Activated naive CD4-positive, alpha-beta T cell treated with anti-CD3 and anti-CD28 coated beads, Interleukin-2, amount 10 ng/mL, durations not matched to agents 7 days and 5 days (primary cell): ENCODE measurements at regions not wholly inside any gene's neighbourhood (a gene's known extent, or its start where the extent isn't known, plus 50 kb on each side); places are given as distances from the start of the nearest gene placed in this dataset.
"Not testable (repeated sequence)": the region's sequence is repeated elsewhere in the genome, so short reads cannot be mapped to it uniquely, and the experiment has no call there.

Source experiments
- CTCF ChIA-PET: fragments of 350-600 bp; sonication (Branson Sonifier 250); formaldehyde crosslinking; loops from one replicate; lab custom pipeline; 2021; ENCODE audit warnings: antibody characterized with exemption; lab: Charles Lee
- DNase-seq: peaks from one replicate; pipeline ENCODE4 v3.0.0-alpha.2; 2020
- H3K27ac Mint-ChIP-seq: one replicate; pipeline ENCODE4 v1.8.0; 2021; ENCODE audit warnings: mild to moderate bottlenecking, moderate library complexity, mixed read lengths
- H3K27me3 Mint-ChIP-seq: one replicate; pipeline ENCODE4 v1.8.0; 2021; ENCODE audit warnings: mild to moderate bottlenecking, mixed read lengths
- H3K36me3 Mint-ChIP-seq: one replicate; pipeline ENCODE4 v1.8.0; 2021; ENCODE audit warnings: mixed read lengths
- H3K4me1 Mint-ChIP-seq: one replicate; pipeline ENCODE4 v1.8.0; 2021; ENCODE audit warnings: mixed read lengths
- H3K4me3 Mint-ChIP-seq: one replicate; pipeline ENCODE4 v1.8.0; 2021; ENCODE audit warnings: mild to moderate bottlenecking, moderate library complexity, mixed read lengths
- H3K9me3 Mint-ChIP-seq: one replicate; pipeline ENCODE4 v1.8.0; 2021; ENCODE audit warnings: mixed read lengths

DNA sequence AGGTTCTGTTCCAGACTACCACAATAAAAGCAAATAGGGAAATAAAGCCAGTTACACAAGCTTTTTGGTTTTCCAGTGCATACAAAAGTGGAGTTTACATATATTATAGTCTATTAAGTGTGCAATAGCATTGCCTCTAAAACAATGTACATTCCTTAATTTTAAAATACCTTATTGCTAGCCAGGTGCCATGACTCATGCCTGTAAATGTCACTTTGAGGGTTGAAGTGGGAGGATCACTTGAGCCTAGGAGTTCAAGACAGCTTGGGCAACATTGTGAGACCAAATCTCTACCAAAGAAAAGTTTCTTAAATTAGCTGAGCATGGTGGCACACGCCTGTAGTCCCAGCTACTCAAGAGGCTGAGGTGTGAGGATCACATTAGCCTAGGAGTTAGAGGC, 52.9 kb upstream of the IMP4 start:
- H3K36me3 Mint-ChIP-seq, result no peaks in the 10 kb centered on the region
- CTCF ChIA-PET, result no interaction called here
- no peaks in the 10 kb centered on the region for H3K4me1 Mint-ChIP-seq
- H3K27ac Mint-ChIP-seq, result no peak overlapping the region
- no peak for DNase-seq
- H3K27me3 Mint-ChIP-seq, result peaks cover 26% of the 10 kb centered on the region
- H3K4me3 Mint-ChIP-seq, result no peak overlapping the region
- H3K9me3 Mint-ChIP-seq, result no peaks in the 10 kb centered on the region

DNA sequence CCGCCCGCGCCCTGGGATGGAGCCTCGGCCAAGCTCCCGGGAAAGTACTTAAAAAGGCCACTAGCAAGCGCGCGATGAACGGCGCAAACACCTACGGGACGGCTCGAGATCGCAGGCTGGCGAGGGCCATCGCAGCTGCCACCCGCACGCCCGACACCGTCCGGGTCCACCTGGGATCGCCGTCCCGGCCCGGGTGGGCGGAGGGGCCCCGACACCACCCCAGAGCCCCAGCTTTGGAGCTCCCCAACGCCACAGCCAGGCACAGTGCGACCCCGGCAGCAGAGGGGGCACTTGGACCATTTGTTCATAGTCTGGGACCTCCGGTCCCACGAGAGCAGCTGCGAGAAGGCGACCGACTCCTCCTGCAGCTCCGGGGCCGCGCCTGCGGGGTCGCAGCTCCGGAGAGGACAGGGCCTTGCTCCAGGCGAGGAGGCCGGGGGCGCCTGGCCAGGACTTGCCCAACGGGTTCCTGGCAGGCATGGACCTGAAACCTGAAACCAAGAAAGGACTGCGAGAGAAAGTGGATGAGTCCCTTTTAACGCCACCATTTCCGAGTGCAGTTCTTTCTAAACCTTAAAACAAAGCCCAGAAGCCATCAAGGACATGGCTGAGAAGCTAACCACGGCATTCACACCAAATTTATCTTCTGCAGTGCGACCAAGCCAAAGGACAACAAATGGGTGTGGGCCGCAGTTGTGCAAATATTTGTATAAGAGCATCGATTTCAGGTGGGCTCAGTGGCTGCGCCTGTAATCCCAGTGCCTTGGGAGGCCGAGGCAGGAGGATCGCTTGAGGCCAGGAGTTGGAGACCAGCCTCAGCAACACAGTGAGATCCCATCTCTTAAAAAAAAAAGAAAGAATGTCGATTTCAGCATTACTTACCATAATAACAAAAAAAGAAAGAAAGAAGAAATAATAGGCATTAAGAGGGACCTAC, 54.0 kb upstream of the IMP4 start:
- H3K27me3 Mint-ChIP-seq, result peaks cover 21% of the 10 kb centered on the region
- no peaks in the 10 kb centered on the region for H3K4me1 Mint-ChIP-seq
- H3K9me3 Mint-ChIP-seq, result no peaks in the 10 kb centered on the region
- CTCF ChIA-PET, result no interaction called here
- no peaks in the 10 kb centered on the region for H3K36me3 Mint-ChIP-seq
- no peak overlapping the region for H3K4me3 Mint-ChIP-seq
- no peak for DNase-seq
- no peak overlapping the region for H3K27ac Mint-ChIP-seq

DNA sequence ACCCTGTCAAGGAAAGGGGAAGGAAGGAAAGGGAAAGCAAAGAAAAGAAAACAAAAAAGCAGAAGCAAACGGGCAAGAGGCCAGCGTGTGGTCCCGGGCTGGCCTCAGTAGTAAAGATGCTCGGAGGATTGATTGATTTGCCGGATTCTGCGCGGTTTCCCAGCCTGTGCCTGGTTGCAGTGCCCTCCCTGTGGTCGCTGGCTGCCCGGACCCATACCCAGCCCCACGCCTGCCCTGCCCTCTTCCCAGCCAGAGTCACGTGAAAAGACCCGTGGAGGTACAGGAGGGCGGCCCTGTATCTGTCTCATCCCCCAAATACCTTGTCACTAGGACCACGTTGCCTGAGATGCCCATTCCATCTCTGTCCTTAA, 55.1 kb upstream of the IMP4 start:
- no peaks in the 10 kb centered on the region for H3K9me3 Mint-ChIP-seq
- no peak overlapping the region for H3K27ac Mint-ChIP-seq
- peaks cover 18% of the 10 kb centered on the region for H3K27me3 Mint-ChIP-seq
- no peak overlapping the region for H3K4me3 Mint-ChIP-seq
- CTCF ChIA-PET, result no interaction called here
- H3K36me3 Mint-ChIP-seq, result no peaks in the 10 kb centered on the region
- no peak for DNase-seq
- no peaks in the 10 kb centered on the region for H3K4me1 Mint-ChIP-seq

DNA sequence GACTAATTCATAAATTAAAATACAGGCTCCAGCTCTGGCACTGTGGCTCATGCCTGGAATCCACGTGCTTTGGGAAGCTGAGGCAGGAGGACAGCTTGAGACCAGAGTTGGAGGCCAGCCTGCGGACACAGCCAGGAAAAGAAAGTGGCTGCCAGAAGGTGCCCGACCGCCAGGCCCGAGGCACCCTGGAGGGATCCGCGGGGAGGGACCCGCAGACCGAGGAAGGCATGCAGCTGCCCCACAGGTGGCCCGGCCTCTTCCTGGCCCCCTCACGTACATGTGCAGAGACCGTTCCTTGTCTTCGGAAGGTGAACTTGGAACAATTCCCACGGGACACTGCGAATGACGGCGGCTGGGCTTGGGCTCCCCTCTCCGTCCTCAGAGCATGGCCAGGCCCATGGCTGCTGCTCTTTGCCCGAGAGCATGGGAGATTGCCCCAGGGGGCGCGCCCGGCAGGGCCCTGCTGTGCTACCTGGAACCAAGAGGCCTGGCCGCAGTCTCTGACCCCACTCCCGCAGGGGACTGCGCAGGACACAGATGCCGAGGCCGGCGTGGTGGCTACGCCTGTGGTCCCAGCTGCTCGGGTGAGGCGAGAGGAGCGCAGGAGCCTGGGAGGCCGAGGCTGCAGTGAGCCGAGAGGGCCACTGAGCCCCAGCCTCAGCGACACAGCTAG, 55.6 kb upstream of the IMP4 start:
- no peak overlapping the region for H3K27ac Mint-ChIP-seq
- no peaks in the 10 kb centered on the region for H3K36me3 Mint-ChIP-seq
- no peaks in the 10 kb centered on the region for H3K4me1 Mint-ChIP-seq
- peaks cover 18% of the 10 kb centered on the region for H3K27me3 Mint-ChIP-seq
- CTCF ChIA-PET, result no interaction called here
- no peaks in the 10 kb centered on the region for H3K9me3 Mint-ChIP-seq
- H3K4me3 Mint-ChIP-seq, result no peak overlapping the region
- no peak for DNase-seq

DNA sequence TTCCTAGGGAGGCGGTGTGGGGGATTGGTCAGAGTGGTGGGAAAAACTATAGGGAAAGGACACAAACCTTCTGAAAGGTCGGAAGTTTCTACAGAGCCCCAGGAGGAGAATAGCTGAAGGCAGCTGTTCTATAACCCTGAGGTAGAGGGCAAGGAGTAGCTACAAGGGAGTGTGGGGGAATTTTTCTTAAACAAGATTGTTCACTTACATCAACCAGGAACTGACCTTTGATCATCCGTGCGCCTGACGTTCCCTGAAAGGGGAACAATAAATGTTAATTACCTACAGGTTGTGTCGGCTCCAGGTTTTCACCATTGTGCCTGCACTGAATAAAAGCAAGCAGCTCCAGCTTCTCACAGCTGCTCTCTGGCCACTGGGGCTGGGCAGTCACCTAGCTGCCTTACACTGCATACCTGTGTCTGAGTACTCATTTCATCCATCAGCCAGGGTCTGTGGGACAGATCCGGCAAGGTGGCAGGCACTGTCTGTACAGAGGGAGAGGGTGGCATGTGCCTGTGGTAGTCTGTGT, 59.3 kb upstream of the IMP4 start:
- H3K9me3 Mint-ChIP-seq, H3K4me1 Mint-ChIP-seq, DNase-seq, H3K4me3 Mint-ChIP-seq, H3K36me3 Mint-ChIP-seq, H3K27ac Mint-ChIP-seq, CTCF ChIA-PET: not testable (repeated sequence)
- H3K27me3 Mint-ChIP-seq, result peaks cover 12% of the 10 kb centered on the region

DNA sequence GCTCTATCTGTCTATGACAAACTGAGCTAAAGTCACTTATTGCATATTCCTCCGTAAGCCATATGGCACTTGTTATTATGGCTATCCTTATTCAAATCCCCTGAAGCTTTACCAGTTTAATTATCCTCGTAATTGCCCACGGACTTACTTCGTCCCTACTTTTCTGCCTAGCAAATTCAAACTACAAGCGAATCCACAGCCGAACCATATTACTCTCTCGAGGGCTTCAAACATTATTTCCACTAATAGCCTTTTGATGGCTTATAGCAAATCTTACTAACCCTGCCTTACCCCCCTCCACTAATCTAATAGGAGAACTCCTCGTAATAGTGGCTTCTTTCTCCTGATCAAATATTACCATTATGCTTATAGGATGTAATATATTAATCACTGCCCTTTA, 63.1 kb upstream of the IMP4 start:
- CTCF ChIA-PET, DNase-seq, H3K36me3 Mint-ChIP-seq, H3K9me3 Mint-ChIP-seq, H3K4me1 Mint-ChIP-seq, H3K27ac Mint-ChIP-seq, H3K4me3 Mint-ChIP-seq, H3K27me3 Mint-ChIP-seq: not testable (repeated sequence)

DNA sequence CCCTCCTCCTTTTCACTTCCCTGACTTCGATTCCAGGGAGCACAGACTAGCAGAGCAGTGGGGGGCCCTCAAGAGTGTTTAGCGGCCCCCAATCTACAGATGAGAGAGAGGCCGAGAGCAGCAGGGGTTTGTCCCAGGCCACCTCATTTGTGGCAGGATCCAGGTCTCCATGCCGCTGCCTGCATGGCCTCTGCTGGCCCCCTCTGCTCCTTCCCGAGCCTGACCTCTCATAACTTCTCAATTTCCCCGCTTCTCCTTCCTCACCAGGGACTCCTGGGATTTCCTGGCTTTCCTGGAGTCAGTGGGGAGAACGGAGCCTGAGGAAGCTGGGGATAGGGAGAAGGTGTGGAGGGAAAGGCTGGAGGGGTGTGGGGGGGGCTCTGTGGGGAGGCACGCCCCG, 70.1 kb upstream of the TUBA3E start:
- H3K4me1 Mint-ChIP-seq, H3K27me3 Mint-ChIP-seq, H3K27ac Mint-ChIP-seq, CTCF ChIA-PET, H3K36me3 Mint-ChIP-seq, H3K9me3 Mint-ChIP-seq, DNase-seq, H3K4me3 Mint-ChIP-seq: not testable (repeated sequence)

DNA sequence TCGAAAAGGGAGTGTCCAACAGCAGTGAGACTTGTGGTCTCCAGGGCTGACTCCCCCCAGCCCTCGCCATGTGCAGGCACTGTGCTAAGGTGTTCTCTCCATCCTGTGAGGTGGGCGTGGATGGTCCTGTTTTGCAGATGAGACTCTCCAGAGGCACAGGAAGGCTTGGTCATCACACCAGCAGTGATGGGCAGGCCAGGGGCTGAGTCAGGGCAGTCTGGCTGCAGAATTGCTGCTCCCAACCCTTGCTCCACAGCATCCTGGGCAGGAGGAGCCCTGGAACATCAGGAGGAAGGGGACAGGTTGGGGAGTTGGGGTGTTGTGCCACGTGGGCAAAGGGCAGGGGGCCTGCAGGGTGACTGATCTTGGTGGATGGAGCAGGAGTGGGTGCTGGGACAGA, 69.3 kb upstream of the TUBA3E start:
- DNase-seq, H3K4me1 Mint-ChIP-seq, H3K27ac Mint-ChIP-seq, CTCF ChIA-PET, H3K27me3 Mint-ChIP-seq, H3K9me3 Mint-ChIP-seq, H3K36me3 Mint-ChIP-seq, H3K4me3 Mint-ChIP-seq: not testable (repeated sequence)

DNA sequence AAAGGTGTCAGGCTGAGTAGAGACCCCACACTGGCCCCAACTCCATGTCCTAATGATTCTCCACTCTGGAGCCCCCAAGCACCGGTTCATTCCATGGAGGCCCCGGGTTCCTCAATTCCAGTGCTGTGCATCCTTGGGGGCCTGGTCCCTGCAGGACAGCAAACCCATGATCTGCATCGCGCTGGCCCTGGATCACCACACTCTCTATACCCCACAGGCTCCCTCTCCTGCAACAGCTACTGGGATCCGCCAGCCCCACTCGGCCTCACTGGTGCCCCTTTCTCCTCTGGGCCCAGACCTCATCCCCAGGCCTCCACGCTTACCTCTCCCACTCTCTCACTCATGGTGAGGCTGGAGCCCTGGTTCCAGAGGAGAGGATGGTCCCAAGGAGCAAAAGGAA, 68.6 kb upstream of the TUBA3E start:
- H3K27me3 Mint-ChIP-seq, DNase-seq, H3K4me1 Mint-ChIP-seq, H3K4me3 Mint-ChIP-seq, H3K9me3 Mint-ChIP-seq, H3K27ac Mint-ChIP-seq, H3K36me3 Mint-ChIP-seq, CTCF ChIA-PET: not testable (repeated sequence)

DNA sequence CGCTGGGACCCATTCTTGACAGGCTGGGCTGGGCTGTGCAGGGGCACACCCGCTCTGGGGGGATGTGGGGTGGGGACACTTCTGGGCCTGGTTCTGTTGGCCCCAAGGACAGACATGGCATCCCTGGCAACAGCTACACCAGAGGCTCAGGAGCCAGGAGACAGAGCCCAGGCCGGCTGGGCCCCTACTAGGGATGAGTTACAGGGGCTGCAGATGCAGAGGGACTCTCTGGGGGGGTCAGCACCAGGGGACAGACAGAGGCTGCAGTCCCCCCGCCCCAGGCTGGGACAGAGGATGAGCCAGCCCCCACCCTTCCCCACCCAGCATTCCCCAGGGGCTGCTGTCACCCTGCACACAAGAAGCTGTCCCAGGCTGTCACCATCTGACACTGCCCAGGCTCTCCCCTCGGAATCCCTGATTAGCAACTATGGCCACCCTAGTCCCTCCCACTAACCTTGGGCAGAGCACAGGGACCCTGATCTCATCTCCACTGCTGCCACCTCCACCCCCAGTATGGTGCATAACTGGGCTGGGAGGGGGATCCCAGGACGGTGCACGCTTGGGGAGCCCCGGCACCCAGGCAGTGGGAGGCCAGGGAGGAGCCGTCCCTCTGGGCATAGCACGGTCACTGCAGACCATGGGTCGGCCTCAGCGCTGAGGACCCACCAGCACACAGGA, 67.5 kb upstream of the TUBA3E start:
- H3K27me3 Mint-ChIP-seq, H3K4me1 Mint-ChIP-seq, H3K27ac Mint-ChIP-seq, DNase-seq, H3K4me3 Mint-ChIP-seq, H3K36me3 Mint-ChIP-seq, H3K9me3 Mint-ChIP-seq, CTCF ChIA-PET: not testable (repeated sequence)

DNA sequence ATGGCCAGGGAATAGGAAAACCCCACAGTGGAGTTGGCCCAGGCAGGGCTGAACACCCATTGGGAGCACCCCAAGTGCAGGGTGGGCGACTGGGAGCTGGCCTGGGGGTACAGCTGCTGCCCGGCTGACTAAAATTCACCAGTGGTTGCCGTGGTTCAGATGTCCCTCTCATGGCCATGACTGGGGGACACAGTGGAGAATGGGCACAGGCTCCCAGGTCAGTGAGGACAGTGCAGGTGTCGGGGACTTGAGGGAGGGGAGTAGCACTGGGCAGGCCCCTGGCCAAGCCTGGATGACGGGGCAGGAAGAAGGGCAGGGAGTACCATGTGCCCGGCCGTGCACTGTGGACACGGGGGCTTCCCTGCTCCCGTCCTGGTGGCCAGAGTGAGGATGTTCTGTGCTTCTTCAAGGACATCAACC, 66.7 kb upstream of the TUBA3E start:
- H3K36me3 Mint-ChIP-seq, H3K4me3 Mint-ChIP-seq, H3K27me3 Mint-ChIP-seq, H3K4me1 Mint-ChIP-seq, DNase-seq, H3K9me3 Mint-ChIP-seq, H3K27ac Mint-ChIP-seq, CTCF ChIA-PET: not testable (repeated sequence)

DNA sequence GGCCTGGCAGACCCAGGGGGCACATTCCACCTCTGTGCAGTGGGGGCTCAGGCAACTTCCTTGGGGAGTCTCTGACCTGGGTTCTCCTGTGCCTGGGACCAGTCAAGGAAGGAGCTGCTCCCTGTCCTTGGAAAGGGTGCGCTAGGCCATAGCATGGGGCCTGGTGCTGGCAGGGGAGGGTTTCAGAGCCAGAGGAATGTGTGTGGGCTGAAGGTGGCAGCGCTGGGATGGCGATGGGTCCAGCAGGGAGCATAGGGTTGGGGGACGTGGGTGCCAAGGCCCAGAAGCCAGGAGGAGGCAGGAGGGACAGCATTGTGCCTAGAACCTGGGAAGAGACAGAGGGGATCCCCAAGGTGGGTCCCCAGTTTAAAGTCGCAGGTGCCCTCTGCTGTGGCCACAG, 66.3 kb upstream of the TUBA3E start:
- peaks cover 8% of the 10 kb centered on the region for H3K27me3 Mint-ChIP-seq
- no peaks in the 10 kb centered on the region for H3K36me3 Mint-ChIP-seq
- no peak overlapping the region for H3K4me3 Mint-ChIP-seq
- DNase-seq, result no peak
- no peaks in the 10 kb centered on the region for H3K4me1 Mint-ChIP-seq
- CTCF ChIA-PET, result no interaction called here
- no peak overlapping the region for H3K27ac Mint-ChIP-seq
- H3K9me3 Mint-ChIP-seq, result no peaks in the 10 kb centered on the region

DNA sequence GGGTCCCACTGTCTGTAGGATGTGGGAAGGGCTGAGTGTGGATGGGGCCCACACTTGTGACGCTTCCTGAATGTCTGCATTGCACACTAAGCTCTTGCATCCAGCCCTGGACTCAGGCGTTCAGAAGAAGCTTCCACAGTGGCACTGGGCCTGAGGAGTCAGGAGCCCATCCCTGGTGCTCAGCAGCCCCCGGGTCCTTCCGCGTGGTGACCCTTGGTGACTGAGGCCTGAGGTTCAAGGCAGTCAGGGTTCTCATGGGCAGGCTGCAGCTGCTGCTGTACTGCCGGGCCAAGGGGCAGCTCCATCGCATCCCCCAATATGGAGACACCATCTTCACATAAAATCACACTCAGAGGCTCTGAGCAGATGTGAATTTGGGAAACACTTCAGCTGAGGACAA, 65.8 kb upstream of the TUBA3E start:
- Mint-ChIP-seq H3K27me3 (peaks cover 12% of the 10 kb centered on the region), H3K4me1 (no peaks in the 10 kb centered on the region)
- DNase-seq, result no peak

DNA sequence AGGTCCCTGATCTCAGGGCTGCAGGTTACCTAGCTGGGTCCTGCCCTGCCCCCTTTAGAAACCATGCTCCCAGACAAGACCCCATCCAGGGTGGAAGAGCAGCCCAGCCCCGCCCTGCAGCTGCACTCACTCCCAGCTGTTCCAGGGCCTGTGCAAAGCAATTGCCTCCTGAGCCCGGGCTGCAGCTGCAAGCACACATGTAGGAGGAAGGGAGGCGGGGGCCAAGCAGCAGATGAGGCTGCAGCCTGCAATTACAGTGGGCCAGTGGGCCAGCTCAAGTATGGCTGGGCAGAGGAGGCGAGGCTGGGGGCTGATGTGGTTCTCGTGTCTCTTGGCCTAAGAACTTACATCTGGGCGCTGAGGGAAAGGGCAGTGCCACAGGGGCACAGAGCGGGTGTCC, 65.4 kb upstream of the TUBA3E start:
- Mint-ChIP-seq H3K4me3 (no peak overlapping the region), H3K27ac (no peak overlapping the region), H3K4me1 (no peaks in the 10 kb centered on the region), H3K27me3 (peaks cover 17% of the 10 kb centered on the region), H3K36me3 (no peaks in the 10 kb centered on the region), H3K9me3 (no peaks in the 10 kb centered on the region)
- CTCF ChIA-PET, result no interaction called here
- no peak for DNase-seq

More for the DNA sequence above, 65.8 kb upstream of the TUBA3E start:
- Mint-ChIP-seq H3K36me3 (no peaks in the 10 kb centered on the region), H3K27ac (no peak overlapping the region), H3K9me3 (no peaks in the 10 kb centered on the region), H3K4me3 (no peak overlapping the region)
- CTCF ChIA-PET, result no interaction called here
